PC-9 (cell line): ENCODE measurements at regions not wholly inside any gene's neighbourhood (a gene's known extent, or its start where the extent isn't known, plus 50 kb on each side); places are given as distances from the start of the nearest gene placed in this dataset.

Source experiments
- BruUV-seq: library from RNA; stranded (reverse); fragments of 400-500 nt; replicated peaks from 2 replicates; lab custom pipeline; 2021; lab: Mats Ljungman, UMichigan
- CTCF ChIA-PET: fragments of 300-600 bp; sonication (Branson Sonifier 250); formaldehyde crosslinking; loops from one replicate; lab custom pipeline; 2022; ENCODE audit warnings: antibody characterized with exemption; lab: Charles Lee
- POLR2A ChIA-PET: fragments of 300-600 bp; sonication (Branson Sonifier 250); formaldehyde crosslinking; loops from one replicate; lab custom pipeline; 2022; ENCODE audit warnings: antibody characterized with exemption; ENCODE audit not compliant: unreplicated experiment; lab: Charles Lee
- DNase-seq, 2 experiments: peaks; one replicate each; pipeline versions ENCODE4 v3.0.0 to v3.0.0-alpha.2; 2015 to 2022; ENCODE audit warnings: mixed read lengths in 1 of 2
- H2AFZ ChIP-seq: fragments of 200-600 bp; sonication (generic); 2 replicates; pipeline ENCODE4 v1.8.1; 2017; ENCODE audit warnings: antibody characterized with exemption
- H3F3A ChIP-seq: fragments of 200-600 bp; sonication (generic); 2 replicates; pipeline ENCODE4 v1.8.1; 2017; ENCODE audit warnings: antibody characterized with exemption, mild to moderate bottlenecking, low read depth; ENCODE audit not compliant: insufficient read depth
- H3K27ac ChIP-seq: fragments of 200-600 bp; sonication (generic); 2 replicates; pipeline ENCODE4 v1.6.1; 2016; ENCODE audit warnings: mixed run types
- H3K27me3 ChIP-seq: fragments of 200-600 bp; sonication (generic); 2 replicates; pipeline ENCODE4 v1.6.1; 2016; ENCODE audit warnings: low read depth, mixed run types; ENCODE audit not compliant: insufficient read depth
- H3K36me3 ChIP-seq: fragments of 200-600 bp; sonication (generic); 2 replicates; pipeline ENCODE4 v1.6.1; 2016; ENCODE audit warnings: low read depth, mixed run types
- H3K4me1 ChIP-seq: fragments of 200-600 bp; sonication (generic); replicated peaks from 2 replicates; pipeline ENCODE4 v1.6.1; 2016; ENCODE audit warnings: mixed run types; ENCODE audit not compliant: insufficient read depth
- H3K4me2 ChIP-seq: fragments of 200-600 bp; sonication (generic); 2 replicates; pipeline ENCODE4 v1.6.1; 2017; ENCODE audit warnings: mixed run types
- H3K4me3 ChIP-seq: fragments of 200-600 bp; sonication (generic); 2 replicates; pipeline ENCODE4 v1.6.1; 2016; ENCODE audit warnings: mixed run types
- H3K79me2 ChIP-seq: fragments of 200-600 bp; sonication (generic); 2 replicates; pipeline ENCODE4 v1.6.1; 2017; ENCODE audit warnings: low read depth, mixed run types
- H3K9me2 ChIP-seq: fragments of 200-600 bp; sonication (generic); 2 replicates; pipeline ENCODE4 v1.8.1; 2017; ENCODE audit warnings: mild to moderate bottlenecking; ENCODE audit not compliant: insufficient read depth
- H3K9me3 ChIP-seq: fragments of 200-600 bp; sonication (generic); 2 replicates; pipeline ENCODE4 v1.8.1; 2016; ENCODE audit warnings: low read depth; ENCODE audit not compliant: insufficient read depth
- H4K20me1 ChIP-seq: fragments of 200-600 bp; sonication (generic); 2 replicates; pipeline ENCODE4 v1.8.1; 2017; ENCODE audit not compliant: insufficient read depth
- CTCF ChIP-seq: fragments of 200-600 bp; sonication (generic); conservative IDR thresholded peaks from 2 replicates; pipeline ENCODE4 v1.6.1; 2017; ENCODE audit warnings: mixed run types, antibody characterized with exemption, mild to moderate bottlenecking, moderate library complexity
- EZH2 ChIP-seq: fragments of 200-600 bp; sonication (generic); IDR thresholded peaks from 2 replicates; pipeline ENCODE4 v1.8.0; 2017; ENCODE audit warnings: antibody characterized with exemption, low read depth
- intact Hi-C: fragments of 100-400 bp; cut with micrococcal nuclease; formaldehyde crosslinking; loops from one replicate; pipeline ENCODE4 v1.10.0; 2022; ENCODE audit not compliant: unreplicated experiment

- Histone ChIP-seq H3K9me2 (no peaks in the 10 kb centered on the region), H3K27ac (peak overlapping the region; percentile 9), H3K36me3 (no peaks in the 10 kb centered on the region), H3K27me3 (no peaks in the 10 kb centered on the region), H4K20me1 (no peaks in the 10 kb centered on the region), H3F3A (peaks cover 22% of the 10 kb centered on the region), H3K9me3 (no peaks in the 10 kb centered on the region), H3K4me2 (peak overlapping the region; percentile 49), H3K79me2 (no peaks in the 10 kb centered on the region), H3K4me1 (peaks cover 33% of the 10 kb centered on the region), H3K4me3 (no peak overlapping the region; the same call in 1 of the 2 replicates), H2AFZ (no peak overlapping the region; the same call in 1 of the 2 replicates)
- ChIA-PET CTCF (no interaction called here), POLR2A (interaction anchor here (0.7 kb wide), 1 partner anchor 300 kb away, joined by 4 read pairs; no protein-coding TSS in a partner anchor)
- no TSS peak for BruUV-seq
- TF ChIP-seq CTCF = no peak
- no peak for TF ChIP-seq EZH2
- intact Hi-C loops = no loop called here
- DNase-seq = peak; percentile 33 to 72
Observed at GRCh38 chrX:150062292-150063137, 124.2 kb upstream of the EOLA2 start.

GRCh38 chrX:150063138-150063518 is 124.8 kb upstream of the EOLA2 start:
- ChIA-PET CTCF (no interaction called here), POLR2A (interaction anchor here (0.7 kb wide), 1 partner anchor 300 kb away, joined by 4 read pairs; no protein-coding TSS in a partner anchor)
- Histone ChIP-seq H3K36me3 (no peaks in the 10 kb centered on the region), H3K9me3 (no peaks in the 10 kb centered on the region), H3K9me2 (no peaks in the 10 kb centered on the region), H3F3A (peaks cover 22% of the 10 kb centered on the region), H4K20me1 (no peaks in the 10 kb centered on the region), H3K27me3 (no peaks in the 10 kb centered on the region), H3K27ac (peak overlapping the region; percentile 9), H3K4me2 (peak overlapping the region; percentile 49), H2AFZ (no peak overlapping the region; the same call in 1 of the 2 replicates), H3K4me3 (no peak overlapping the region), H3K4me1 (peaks cover 33% of the 10 kb centered on the region), H3K79me2 (no peaks in the 10 kb centered on the region)
- TF ChIP-seq CTCF = no peak
- TF ChIP-seq EZH2 = no peak
- intact Hi-C loops = no loop called here
- peak in 1 of 2 experiments; percentile 56 for DNase-seq
- no TSS peak for BruUV-seq

- Histone ChIP-seq H3K4me3 (no peak overlapping the region), H3K27me3 (no peaks in the 10 kb centered on the region), H3F3A (peaks cover 18% of the 10 kb centered on the region), H3K79me2 (no peaks in the 10 kb centered on the region), H2AFZ (no peak overlapping the region), H3K4me1 (peaks cover 28% of the 10 kb centered on the region), H3K27ac (no peak overlapping the region), H3K9me3 (no peaks in the 10 kb centered on the region), H3K36me3 (no peaks in the 10 kb centered on the region), H4K20me1 (no peaks in the 10 kb centered on the region), H3K4me2 (peak overlapping the region; percentile 49; the same call in 1 of the 2 replicates), H3K9me2 (no peaks in the 10 kb centered on the region)
- ChIA-PET CTCF (no interaction called here), POLR2A (interaction anchor here (0.7 kb wide), 1 partner anchor 299 kb away, joined by 4 read pairs; no protein-coding TSS in a partner anchor)
- BruUV-seq = no TSS peak
- DNase-seq = no peak
- intact Hi-C loops = no loop called here
- TF ChIP-seq EZH2 = no peak
- no peak for TF ChIP-seq CTCF
Observed at GRCh38 chrX:150063674-150064073, 125.4 kb upstream of the EOLA2 start.
